Activated naive CD4-positive, alpha-beta T cell treated with anti-CD3 and anti-CD28 coated beads, Interleukin-2, amount 10 ng/mL, durations not matched to agents 7 days and 5 days (primary cell): ENCODE measurements at regions not wholly inside any gene's neighbourhood (a gene's known extent, or its start where the extent isn't known, plus 50 kb on each side); places are given as distances from the start of the nearest gene placed in this dataset.
"Not testable (repeated sequence)": the region's sequence is repeated elsewhere in the genome, so short reads cannot be mapped to it uniquely, and the experiment has no call there.

ENCODE experiments used
- CTCF ChIA-PET: fragments of 350-600 bp; sonication (Branson Sonifier 250); formaldehyde crosslinking; loops from one replicate; lab custom pipeline; 2021; ENCODE audit warnings: antibody characterized with exemption; lab: Charles Lee
- DNase-seq: peaks from one replicate; pipeline ENCODE4 v3.0.0-alpha.2; 2020
- H3K27ac Mint-ChIP-seq: one replicate; pipeline ENCODE4 v1.8.0; 2021; ENCODE audit warnings: mild to moderate bottlenecking, moderate library complexity, mixed read lengths
- H3K27me3 Mint-ChIP-seq: one replicate; pipeline ENCODE4 v1.8.0; 2021; ENCODE audit warnings: mild to moderate bottlenecking, mixed read lengths
- H3K36me3 Mint-ChIP-seq: one replicate; pipeline ENCODE4 v1.8.0; 2021; ENCODE audit warnings: mixed read lengths
- H3K4me1 Mint-ChIP-seq: one replicate; pipeline ENCODE4 v1.8.0; 2021; ENCODE audit warnings: mixed read lengths
- H3K4me3 Mint-ChIP-seq: one replicate; pipeline ENCODE4 v1.8.0; 2021; ENCODE audit warnings: mild to moderate bottlenecking, moderate library complexity, mixed read lengths
- H3K9me3 Mint-ChIP-seq: one replicate; pipeline ENCODE4 v1.8.0; 2021; ENCODE audit warnings: mixed read lengths

GRCh38 chr1:204792354-204792692, 78.3 kb upstream of the NFASC start:
- Mint-ChIP-seq H3K4me1 (peaks cover 6% of the 10 kb centered on the region), H3K36me3 (no peaks in the 10 kb centered on the region), H3K27ac (no peak overlapping the region), H3K9me3 (no peaks in the 10 kb centered on the region), H3K4me3 (no peak overlapping the region), H3K27me3 (peaks cover 49% of the 10 kb centered on the region)
- CTCF ChIA-PET, result interaction anchor here (0.8 to 3.3 kb wide), 28 partner anchors 9 to 534 kb away, joined by 3 to 41 read pairs (median 4); no protein-coding TSS in a partner anchor
- no peak for DNase-seq

- peaks cover 6% of the 10 kb centered on the region for H3K4me1 Mint-ChIP-seq
- DNase-seq, result no peak
- CTCF ChIA-PET, result interaction anchor here (1.4 to 3.3 kb wide), 5 partner anchors 11 to 21 kb away, joined by 3 to 41 read pairs (median 15); no protein-coding TSS in a partner anchor
- H3K27me3 Mint-ChIP-seq, result peaks cover 44% of the 10 kb centered on the region
- no peak overlapping the region for H3K4me3 Mint-ChIP-seq
- H3K36me3 Mint-ChIP-seq, result no peaks in the 10 kb centered on the region
- H3K9me3 Mint-ChIP-seq, result no peaks in the 10 kb centered on the region
- no peak overlapping the region for H3K27ac Mint-ChIP-seq
Observed at GRCh38 chr1:204793259-204793914, 77.3 kb upstream of the NFASC start.

DNA sequence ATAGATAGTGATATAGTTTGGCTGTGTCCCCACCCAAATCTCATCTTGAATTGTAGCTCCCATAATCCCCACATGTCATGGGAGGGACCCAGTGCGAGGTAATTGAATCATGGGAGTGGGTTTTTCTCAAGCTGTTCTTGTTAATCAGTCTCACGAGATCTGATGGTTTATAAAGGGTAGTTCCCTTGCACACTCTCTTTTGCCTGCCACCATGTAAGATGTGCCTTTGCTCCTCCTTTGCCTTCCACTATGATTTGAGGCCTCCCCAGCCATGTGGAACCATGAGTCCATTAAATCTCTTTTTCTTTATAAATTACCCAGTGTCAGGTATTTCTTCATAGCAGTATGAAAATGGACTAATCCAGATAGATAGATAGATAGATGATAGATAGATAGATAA, 73.8 kb upstream of the NFASC start:
- not testable (repeated sequence) for H3K27ac Mint-ChIP-seq, H3K4me1 Mint-ChIP-seq, H3K4me3 Mint-ChIP-seq, DNase-seq, H3K36me3 Mint-ChIP-seq, H3K9me3 Mint-ChIP-seq
- CTCF ChIA-PET, result interaction anchor here (2.7 kb wide), 1 partner anchor 11 kb away, joined by 19 read pairs; no protein-coding TSS in a partner anchor
- peaks cover 27% of the 10 kb centered on the region for H3K27me3 Mint-ChIP-seq

DNA sequence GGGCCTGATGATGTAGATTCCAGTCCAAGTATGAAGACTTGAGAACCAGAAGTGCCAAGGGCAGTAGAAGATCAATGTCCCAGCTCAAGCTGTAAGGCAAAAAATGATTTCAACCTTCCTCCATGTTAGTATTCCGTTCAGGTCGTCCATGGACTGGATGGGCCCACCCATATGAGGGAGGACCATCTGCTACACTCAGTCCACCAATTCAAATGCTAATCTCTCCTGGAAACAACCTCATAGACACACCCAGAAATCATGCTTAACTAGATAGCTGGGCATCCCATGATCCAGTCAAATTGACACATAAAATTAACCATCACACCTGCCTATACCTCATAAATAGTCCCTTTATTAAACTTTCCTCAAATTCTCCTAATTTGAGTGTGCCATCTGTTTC, 73.3 kb upstream of the NFASC start:
- CTCF ChIA-PET, result interaction anchor here (2.7 kb wide), 1 partner anchor 10 kb away, joined by 19 read pairs; no protein-coding TSS in a partner anchor

GRCh38 chr1:204799630-204800029, 71.0 kb upstream of the NFASC start:
- H3K27me3 Mint-ChIP-seq, result peaks cover 28% of the 10 kb centered on the region
- no peak overlapping the region for H3K4me3 Mint-ChIP-seq
- H3K4me1 Mint-ChIP-seq, result peaks cover 12% of the 10 kb centered on the region
- no peaks in the 10 kb centered on the region for H3K9me3 Mint-ChIP-seq
- DNase-seq, result no peak
- CTCF ChIA-PET, result interaction anchor here (1.5 to 1.6 kb wide), 2 partner anchors 8 to 234 kb away, joined by 4 read pairs; no protein-coding TSS in a partner anchor
- no peak overlapping the region for H3K27ac Mint-ChIP-seq
- no peaks in the 10 kb centered on the region for H3K36me3 Mint-ChIP-seq

More for the DNA sequence above, 73.3 kb upstream of the NFASC start:
- DNase-seq, result no peak
- H3K4me1 Mint-ChIP-seq, result peaks cover 4% of the 10 kb centered on the region
- no peak overlapping the region for H3K27ac Mint-ChIP-seq
- H3K36me3 Mint-ChIP-seq, result no peaks in the 10 kb centered on the region
- H3K4me3 Mint-ChIP-seq, result no peak overlapping the region
- H3K9me3 Mint-ChIP-seq, result no peaks in the 10 kb centered on the region
- H3K27me3 Mint-ChIP-seq, result peaks cover 26% of the 10 kb centered on the region

- H3K4me3 Mint-ChIP-seq, result no peak overlapping the region
- H3K36me3 Mint-ChIP-seq, result no peaks in the 10 kb centered on the region
- H3K27ac Mint-ChIP-seq, result no peak overlapping the region
- peaks cover 9% of the 10 kb centered on the region for H3K4me1 Mint-ChIP-seq
- H3K27me3 Mint-ChIP-seq, result peaks cover 21% of the 10 kb centered on the region
- CTCF ChIA-PET, result interaction anchor here (1.3 to 1.6 kb wide), 3 partner anchors 9 to 235 kb away, joined by 3 to 10 read pairs (median 4); no protein-coding TSS in a partner anchor
- no peak for DNase-seq
- H3K9me3 Mint-ChIP-seq, result no peaks in the 10 kb centered on the region
Observed at GRCh38 chr1:204801211-204801610, 69.5 kb upstream of the NFASC start.

- Mint-ChIP-seq H3K36me3 (no peaks in the 10 kb centered on the region), H3K4me3 (no peak overlapping the region), H3K27me3 (peaks cover 27% of the 10 kb centered on the region), H3K9me3 (no peaks in the 10 kb centered on the region), H3K4me1 (peaks cover 18% of the 10 kb centered on the region), H3K27ac (no peak overlapping the region)
- no peak for DNase-seq
- CTCF ChIA-PET, result interaction anchor here (1.2 to 7.0 kb wide), 4 partner anchors 10 to 454 kb away, joined by 3 to 148 read pairs (median 22); no protein-coding TSS in a partner anchor
Observed at GRCh38 chr1:204802401-204803175, 68.1 kb upstream of the NFASC start.

DNA sequence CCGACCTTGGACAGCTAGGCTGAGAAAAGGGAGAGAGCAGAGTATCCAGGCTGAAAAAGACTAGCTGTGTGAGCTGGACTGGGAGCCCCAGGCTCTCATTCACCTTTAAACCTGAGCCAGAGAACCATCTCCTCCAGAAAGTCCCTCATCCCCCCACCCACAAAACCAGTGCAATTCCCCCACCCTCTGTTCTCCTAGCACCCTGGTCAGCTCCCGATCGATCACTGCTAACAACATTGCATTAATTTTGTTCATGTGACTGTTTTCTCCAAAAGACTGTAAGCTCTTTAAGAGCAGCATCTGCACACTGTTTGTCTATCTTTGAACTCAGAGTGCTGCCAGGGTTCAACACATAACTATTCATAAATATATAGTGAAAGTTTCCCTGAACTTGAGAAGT, 67.1 kb upstream of the NFASC start:
- no peak overlapping the region for H3K27ac Mint-ChIP-seq
- CTCF ChIA-PET, result interaction anchor here (0.6 to 7.0 kb wide), 5 partner anchors 8 to 803 kb away, joined by 3 to 148 read pairs (median 5); no protein-coding TSS in a partner anchor
- H3K4me3 Mint-ChIP-seq, result no peak overlapping the region
- H3K4me1 Mint-ChIP-seq, result peaks cover 18% of the 10 kb centered on the region
- no peaks in the 10 kb centered on the region for H3K36me3 Mint-ChIP-seq
- no peak for DNase-seq
- H3K27me3 Mint-ChIP-seq, result peaks cover 28% of the 10 kb centered on the region
- no peaks in the 10 kb centered on the region for H3K9me3 Mint-ChIP-seq

GRCh38 chr1:204806943-204807687, 63.5 kb upstream of the NFASC start:
- DNase-seq, result peak; percentile 89
- H3K4me1 Mint-ChIP-seq, result peaks cover 18% of the 10 kb centered on the region
- no peaks in the 10 kb centered on the region for H3K9me3 Mint-ChIP-seq
- H3K27ac Mint-ChIP-seq, result peak overlapping the region; percentile 3
- no peaks in the 10 kb centered on the region for H3K36me3 Mint-ChIP-seq
- CTCF ChIA-PET, result interaction anchor here (0.6 to 7.0 kb wide), 84 partner anchors 8 to 644 kb away, joined by 3 to 148 read pairs (median 4); partner anchors contain the start of genes MDM4 and PIK3C2B
- H3K27me3 Mint-ChIP-seq, result peaks cover 30% of the 10 kb centered on the region
- H3K4me3 Mint-ChIP-seq, result peak overlapping the region; percentile 78

DNA sequence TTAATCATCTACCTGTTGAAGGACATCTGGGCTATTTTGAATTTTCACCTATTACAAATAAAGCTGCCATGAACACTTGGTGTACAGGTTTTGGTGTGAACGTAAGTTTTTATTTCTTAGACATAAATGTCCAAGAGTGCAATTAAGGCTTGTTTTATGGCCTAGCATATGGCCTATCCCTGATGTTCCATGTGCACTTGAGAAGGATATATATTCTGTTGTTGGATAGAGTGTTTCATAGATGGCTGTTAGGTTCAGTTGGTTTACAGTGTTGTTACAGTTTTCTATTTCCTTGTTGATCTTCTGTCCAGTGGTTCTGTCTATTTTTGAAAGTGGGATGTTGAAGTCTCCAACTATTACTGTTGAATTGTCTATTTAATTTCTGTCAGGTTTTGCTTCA, 61.2 kb upstream of the NFASC start:
- CTCF ChIA-PET, result no interaction called here
- Mint-ChIP-seq H3K4me3 (no peak overlapping the region), H3K27me3 (peaks cover 35% of the 10 kb centered on the region), H3K36me3 (no peaks in the 10 kb centered on the region), H3K27ac (no peak overlapping the region), H3K4me1 (peaks cover 11% of the 10 kb centered on the region), H3K9me3 (no peaks in the 10 kb centered on the region)
- DNase-seq, result no peak

GRCh38 chr1:204812842-204813241, 57.8 kb upstream of the NFASC start:
- no peaks in the 10 kb centered on the region for H3K9me3 Mint-ChIP-seq
- CTCF ChIA-PET, result interaction anchor here (1.1 to 2.4 kb wide), 5 partner anchors 10 to 384 kb away, joined by 3 to 15 read pairs (median 4); no protein-coding TSS in a partner anchor
- no peak for DNase-seq
- H3K4me1 Mint-ChIP-seq, result no peaks in the 10 kb centered on the region
- H3K27me3 Mint-ChIP-seq, result peaks cover 51% of the 10 kb centered on the region
- no peak overlapping the region for H3K4me3 Mint-ChIP-seq
- H3K36me3 Mint-ChIP-seq, result no peaks in the 10 kb centered on the region
- H3K27ac Mint-ChIP-seq, result no peak overlapping the region

GRCh38 chr1:204813522-204813921, 57.1 kb upstream of the NFASC start:
- no peaks in the 10 kb centered on the region for H3K36me3 Mint-ChIP-seq
- no peaks in the 10 kb centered on the region for H3K9me3 Mint-ChIP-seq
- DNase-seq, result no peak
- CTCF ChIA-PET, result interaction anchor here (1.1 to 2.4 kb wide), 2 partner anchors 21 to 128 kb away, joined by 3 to 15 read pairs; no protein-coding TSS in a partner anchor
- H3K27ac Mint-ChIP-seq, result no peak overlapping the region
- H3K4me3 Mint-ChIP-seq, result no peak overlapping the region
- H3K4me1 Mint-ChIP-seq, result no peaks in the 10 kb centered on the region
- peaks cover 46% of the 10 kb centered on the region for H3K27me3 Mint-ChIP-seq

DNA sequence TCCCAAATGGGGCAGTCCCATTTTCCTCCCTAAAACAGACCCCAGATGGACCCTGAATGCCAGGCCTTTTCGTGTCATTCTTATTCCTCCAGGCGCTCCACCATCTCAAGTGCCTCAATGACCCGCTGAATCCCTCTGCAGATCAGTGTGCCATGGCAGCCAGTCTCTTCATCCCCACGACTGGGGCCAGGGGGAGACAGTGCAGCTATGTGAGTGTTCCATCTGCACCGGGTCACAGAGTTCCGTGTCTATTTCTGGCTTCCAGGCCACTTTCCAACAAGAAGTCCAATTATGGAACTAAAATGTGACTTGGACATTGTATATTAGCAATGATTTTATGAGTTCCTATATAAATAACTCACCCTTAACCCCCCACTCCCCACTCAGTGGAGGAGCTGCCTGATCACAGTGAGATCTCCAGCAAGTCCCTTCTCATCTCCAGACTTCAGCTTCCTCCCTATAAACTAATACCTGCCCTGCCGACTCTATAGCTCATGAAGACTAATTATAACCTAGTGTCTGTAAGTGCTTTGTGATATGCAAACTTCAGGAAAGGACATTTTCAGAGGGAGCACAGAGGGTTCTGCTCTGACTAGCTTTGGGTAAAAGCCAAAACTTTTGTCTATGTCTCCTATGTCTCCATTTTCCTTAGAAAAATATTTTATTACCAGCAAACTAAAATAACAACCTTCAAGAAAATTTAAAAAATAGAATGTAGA, 56.3 kb upstream of the NFASC start:
- DNase-seq, result no peak
- CTCF ChIA-PET, result interaction anchor here (0.9 to 3.3 kb wide), 2 partner anchors 7 to 17 kb away, joined by 4 to 16 read pairs; no protein-coding TSS in a partner anchor
- Mint-ChIP-seq H3K27me3 (peaks cover 46% of the 10 kb centered on the region), H3K4me1 (no peaks in the 10 kb centered on the region), H3K27ac (no peak overlapping the region), H3K4me3 (no peak overlapping the region), H3K36me3 (no peaks in the 10 kb centered on the region), H3K9me3 (no peaks in the 10 kb centered on the region)
